A549 (cell line): ENCODE measurements at regions not wholly inside any gene's neighbourhood (a gene's known extent, or its start where the extent isn't known, plus 50 kb on each side); places are given as distances from the start of the nearest gene placed in this dataset.

ENCODE experiments used
- ATAC-seq, 2 experiments: fragments of 200-7000 bp in 1 of 2; fragments of >200 bp in 1 of 2; cut with Nextera tagmentation in 1 of 2; cut with Tn5 transposase in 1 of 2; 3 replicates each; pipeline versions ENCODE4 v1.8.0 to v1.9.1; 2018 to 2020; ENCODE audit warnings: mild to moderate bottlenecking in 1 of 2, moderate library complexity in 1 of 2
- CTCF ChIA-PET: fragments of 300-600 bp; sonication (Branson Sonifier 250); formaldehyde crosslinking; extraction: SDS; loops from one replicate; lab custom pipeline; 2021; ENCODE audit warnings: antibody characterized with exemption, inconsistent platforms; lab: Yijun Ruan, JAX
- POLR2A ChIA-PET: fragments of 350-600 bp; formaldehyde crosslinking; extraction: SDS; loops from one replicate; lab custom pipeline; 2021; ENCODE audit warnings: antibody characterized with exemption, inconsistent platforms; lab: Yijun Ruan, JAX
- DNase-seq, 2 experiments: peaks; one replicate each; pipeline versions ENCODE4 v3.0.0 to v3.0.0-alpha.2; 2011 to 2016; ENCODE audit warnings: low read depth in 1 of 2, low spot score in 1 of 2
- FAIRE-seq: peaks from 2 replicates; lab custom pipeline; 2011; peaks lifted over from hg19 to GRCh38; lab: Jason Lieb, UNC
- H3K27ac ChIP-seq, 2 experiments: fragments of >200 bp; sonication (Bioruptor Twin); formaldehyde crosslinking; 3 replicates each; pipeline ENCODE4 v1.5.1; 2016 to 2017
- H3K4me1 ChIP-seq: fragments of >200 bp; sonication (Bioruptor Twin); formaldehyde crosslinking; 3 replicates; pipeline ENCODE4 v1.6.1; 2016
- H3K4me2 ChIP-seq: fragments of >200 bp; sonication (Bioruptor Twin); formaldehyde crosslinking; 3 replicates; pipeline ENCODE4 v1.6.1; 2016
- H3K4me3 ChIP-seq: fragments of >200 bp; sonication (Bioruptor Twin); formaldehyde crosslinking; 3 replicates; pipeline ENCODE4 v1.5.1; 2016
- H3K9me3 ChIP-seq: fragments of >200 bp; sonication (Bioruptor Twin); formaldehyde crosslinking; 3 replicates; pipeline ENCODE4 v1.6.1; 2016
- CHD2 ChIP-seq: fragments of 150-350 bp; IDR thresholded peaks from 2 replicates; pipeline ENCODE4 v1.6.1; 2014; ENCODE audit warnings: low read length; ENCODE audit not compliant: partially characterized antibody
- CHD4 ChIP-seq: fragments of 200-600 bp; sonication (generic); IDR thresholded peaks from 2 replicates; pipeline ENCODE4 v1.6.1; 2016; ENCODE audit warnings: antibody characterized with exemption, mild to moderate bottlenecking, borderline replicate concordance
- EHMT2 ChIP-seq: fragments of 200-600 bp; sonication (generic); IDR thresholded peaks from 2 replicates; pipeline ENCODE4 v1.6.1; 2016; ENCODE audit warnings: antibody characterized with exemption, low read depth, mild to moderate bottlenecking, moderate library complexity
- EP300 ChIP-seq, 2 experiments: fragments of >200 bp; sonication (Bioruptor Twin); formaldehyde crosslinking; IDR thresholded peaks; 2 replicates in 1 of 2; 3 replicates in 1 of 2; pipeline ENCODE4 v1.6.1; 2016 to 2017
- HDAC2 ChIP-seq: fragments of 200-600 bp; sonication (generic); IDR thresholded peaks from 2 replicates; pipeline ENCODE4 v1.6.1; 2016
- HOXB5 ChIP-seq: fragments of 250-450 bp; sonication (Bioruptor Pico); IDR thresholded peaks from 2 replicates; pipeline ENCODE4 v1.5.0; 2020; ENCODE audit warnings: mild to moderate bottlenecking, moderate library complexity
- JUN ChIP-seq, 2 experiments: fragments of >200 bp; sonication (Bioruptor Twin); formaldehyde crosslinking; IDR thresholded peaks; 2 replicates in 1 of 2; 3 replicates in 1 of 2; pipeline ENCODE4 v1.6.1; 2016 to 2017
- RAD21 ChIP-seq, 2 experiments: fragments of >200 bp in 1 of 2; sonication (Bioruptor Twin) in 1 of 2; formaldehyde crosslinking in 1 of 2; IDR thresholded peaks in 1 of 2; conservative IDR thresholded peaks in 1 of 2; 2 replicates in 1 of 2; 3 replicates in 1 of 2; pipeline ENCODE4 v1.6.1; 2012 to 2018; ENCODE audit warnings: inconsistent platforms in 1 of 2
- SMC3 ChIP-seq: fragments of >200 bp; sonication (Bioruptor Twin); formaldehyde crosslinking; IDR thresholded peaks from 3 replicates; pipeline ENCODE4 v1.6.1; 2018; ENCODE audit warnings: inconsistent platforms
- TFCP2L1 ChIP-seq: fragments of 250-450 bp; sonication (Bioruptor Pico); IDR thresholded peaks from 2 replicates; pipeline ENCODE4 v1.5.0; 2021; ENCODE audit warnings: mild to moderate bottlenecking
- TP53 ChIP-seq: fragments of 250-450 bp; sonication (Bioruptor Pico); IDR thresholded peaks from 2 replicates; pipeline ENCODE4 v1.5.0; 2021; ENCODE audit warnings: mild to moderate bottlenecking, moderate library complexity
- ZFP36 ChIP-seq: fragments of 450-650 bp; IDR thresholded peaks from 2 replicates; pipeline ENCODE4 v1.6.1; 2014; ENCODE audit warnings: borderline replicate concordance; ENCODE audit not compliant: partially characterized antibody
- WGBS: methylation state at CpG from one replicate; pipeline ENCODE4 v1.1.6; 2017; ENCODE audit errors: missing lambda C conversion rate; 5-methylcytosine and 5-hydroxymethylcytosine counted together
- TF ChIP-seq, protein P1 (sequence below): fragments of 150-350 bp; IDR thresholded peaks from 2 replicates; pipeline ENCODE4 v1.6.1; 2014; ENCODE audit warnings: low read depth, mild to moderate bottlenecking, low read length
- TF ChIP-seq, protein P2 (sequence below): fragments of >200 bp; sonication (Bioruptor Twin); formaldehyde crosslinking; IDR thresholded peaks from 3 replicates; pipeline ENCODE4 v1.5.1; 2016

DNA sequence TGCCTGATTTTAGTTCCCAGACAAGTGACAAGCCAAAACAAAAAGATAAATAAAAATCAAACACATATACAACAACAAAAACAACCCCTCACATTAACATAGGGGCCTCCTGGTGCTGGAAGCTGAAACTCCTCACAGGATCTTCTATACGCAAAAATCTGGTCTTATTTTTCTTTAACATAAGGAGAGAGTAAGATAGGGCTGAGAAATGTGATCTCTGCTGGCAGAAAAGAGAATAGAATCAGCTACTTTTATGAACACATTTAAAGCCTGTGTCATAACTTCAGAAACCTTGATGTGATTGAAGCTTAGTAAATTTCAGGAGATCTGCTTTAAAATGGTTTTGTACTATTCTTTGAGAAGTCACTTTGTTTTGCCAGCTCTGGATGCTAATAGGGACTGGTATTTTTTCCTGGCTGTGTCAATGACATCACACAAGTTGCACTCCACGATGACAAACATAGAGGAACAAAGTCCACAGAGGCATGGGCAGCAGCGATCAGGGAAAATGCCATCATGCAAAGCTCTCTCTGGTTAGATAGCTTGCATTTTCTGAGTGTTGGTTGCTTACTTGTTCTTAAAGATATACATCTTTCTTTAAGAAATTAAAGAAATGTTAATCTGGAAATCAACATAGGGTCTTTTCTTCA, 176.6 kb upstream of the SP4 start:
- FAIRE-seq = no peak
- ChIA-PET POLR2A (no interaction called here), CTCF (interaction anchor here (1.1 to 18.8 kb wide), 4 partner anchors 366 to 516 kb away, joined by 4 to 227 read pairs (median 8); no protein-coding TSS in a partner anchor)
- Histone ChIP-seq H3K4me3 (no peak overlapping the region), H3K9me3 (no peaks in the 10 kb centered on the region), H3K4me1 (no peaks in the 10 kb centered on the region), H3K27ac (no peak overlapping the region), H3K4me2 (no peak overlapping the region)
- ATAC-seq = no peak
- DNase-seq = no peak
- TF ChIP-seq, protein P1, sequence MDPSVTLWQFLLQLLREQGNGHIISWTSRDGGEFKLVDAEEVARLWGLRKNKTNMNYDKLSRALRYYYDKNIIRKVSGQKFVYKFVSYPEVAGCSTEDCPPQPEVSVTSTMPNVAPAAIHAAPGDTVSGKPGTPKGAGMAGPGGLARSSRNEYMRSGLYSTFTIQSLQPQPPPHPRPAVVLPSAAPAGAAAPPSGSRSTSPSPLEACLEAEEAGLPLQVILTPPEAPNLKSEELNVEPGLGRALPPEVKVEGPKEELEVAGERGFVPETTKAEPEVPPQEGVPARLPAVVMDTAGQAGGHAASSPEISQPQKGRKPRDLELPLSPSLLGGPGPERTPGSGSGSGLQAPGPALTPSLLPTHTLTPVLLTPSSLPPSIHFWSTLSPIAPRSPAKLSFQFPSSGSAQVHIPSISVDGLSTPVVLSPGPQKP = no peak
- TF ChIP-seq CHD2 (no peak), TFCP2L1 (CRISPR knock-in tag) (no peak), EHMT2 (no peak), CHD4 (no peak), EP300 (IDR thresholded peaks at IDR 0.05) (no peak), ZFP36 (no peak), HOXB5 (CRISPR knock-in tag) (no peak), TP53 (no peak), HDAC2 (no peak), SMC3 (no peak)
- TF ChIP-seq, protein P2, sequence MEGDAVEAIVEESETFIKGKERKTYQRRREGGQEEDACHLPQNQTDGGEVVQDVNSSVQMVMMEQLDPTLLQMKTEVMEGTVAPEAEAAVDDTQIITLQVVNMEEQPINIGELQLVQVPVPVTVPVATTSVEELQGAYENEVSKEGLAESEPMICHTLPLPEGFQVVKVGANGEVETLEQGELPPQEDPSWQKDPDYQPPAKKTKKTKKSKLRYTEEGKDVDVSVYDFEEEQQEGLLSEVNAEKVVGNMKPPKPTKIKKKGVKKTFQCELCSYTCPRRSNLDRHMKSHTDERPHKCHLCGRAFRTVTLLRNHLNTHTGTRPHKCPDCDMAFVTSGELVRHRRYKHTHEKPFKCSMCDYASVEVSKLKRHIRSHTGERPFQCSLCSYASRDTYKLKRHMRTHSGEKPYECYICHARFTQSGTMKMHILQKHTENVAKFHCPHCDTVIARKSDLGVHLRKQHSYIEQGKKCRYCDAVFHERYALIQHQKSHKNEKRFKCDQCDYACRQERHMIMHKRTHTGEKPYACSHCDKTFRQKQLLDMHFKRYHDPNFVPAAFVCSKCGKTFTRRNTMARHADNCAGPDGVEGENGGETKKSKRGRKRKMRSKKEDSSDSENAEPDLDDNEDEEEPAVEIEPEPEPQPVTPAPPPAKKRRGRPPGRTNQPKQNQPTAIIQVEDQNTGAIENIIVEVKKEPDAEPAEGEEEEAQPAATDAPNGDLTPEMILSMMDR = no peak
- WGBS = 22% methylated on average over 3 of the region's 3 CpGs

DNA sequence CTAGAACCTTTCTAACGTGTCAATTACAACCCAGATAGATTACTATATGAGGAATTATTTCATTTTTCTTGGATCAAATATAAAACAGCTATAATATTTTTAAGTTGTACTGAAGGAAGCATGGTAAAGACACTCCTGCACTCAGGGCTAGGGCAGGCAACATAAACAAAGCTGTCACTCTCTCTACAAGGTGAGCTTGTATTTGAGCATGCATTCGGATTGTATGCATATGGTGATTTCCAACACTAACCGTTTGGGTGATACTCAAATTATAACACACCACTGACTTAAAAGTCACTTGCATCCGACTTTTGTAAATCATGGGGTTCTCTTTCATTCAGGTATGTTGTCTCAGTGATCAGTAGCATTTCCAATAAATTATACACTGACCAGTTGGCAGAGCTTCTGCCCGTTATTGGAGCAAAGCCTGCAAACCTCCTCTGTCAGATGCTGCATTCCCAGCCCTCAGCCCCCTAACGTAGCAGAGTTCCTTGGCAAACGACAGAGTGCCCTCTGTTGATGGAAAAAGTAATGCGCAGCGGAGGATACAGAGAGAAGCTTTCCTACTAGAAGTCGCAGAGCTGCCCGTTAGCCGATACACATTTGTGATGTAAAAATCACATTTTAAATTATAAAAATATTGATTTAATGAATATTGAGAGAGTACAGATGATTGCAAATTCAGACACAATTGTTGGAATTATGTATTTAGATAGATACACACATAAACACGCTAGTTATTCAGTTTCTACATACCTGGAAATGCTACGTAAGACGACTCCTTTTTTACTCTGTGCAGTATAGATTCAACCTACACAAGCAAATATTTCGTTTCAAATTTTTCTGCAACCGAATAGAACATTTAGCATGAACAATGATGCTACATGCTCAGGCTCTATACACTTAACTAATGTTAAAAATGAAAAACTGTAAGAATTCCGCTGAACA, 173.9 kb upstream of the SP4 start:
- H3K4me3 ChIP-seq = no peak overlapping the region
- 11% methylated on average over 18 of the region's 18 CpGs for WGBS
- no peak for FAIRE-seq
- H3K4me2 ChIP-seq = no peak overlapping the region
- DNase-seq = peak; percentile 25 to 50
- TF ChIP-seq, protein P2 = peak; percentile 62
- TF ChIP-seq SMC3 (peak; percentile 60), RAD21 (conservative IDR thresholded peaks at IDR 0.05 in 1 of 2, IDR thresholded peaks at IDR 0.05 in 1 of 2) (peak; percentile 61 to 66), JUN (IDR thresholded peaks at IDR 0.05) (no peak)
- H3K9me3 ChIP-seq = no peaks in the 10 kb centered on the region
- no peak overlapping the region for H3K27ac ChIP-seq
- ATAC-seq = peak; percentile 85 to 95
- ChIA-PET CTCF (interaction anchor here (0.5 to 18.8 kb wide), 39 partner anchors 9 to 823 kb away, joined by 3 to 227 read pairs (median 3); no protein-coding TSS in a partner anchor), POLR2A (interaction anchor here (1.5 kb wide), 1 partner anchor 513 kb away, joined by 5 read pairs; no protein-coding TSS in a partner anchor)
- no peaks in the 10 kb centered on the region for H3K4me1 ChIP-seq
